ENCODE measurements at regions not wholly inside any gene's neighbourhood (a gene's known extent, or its start where the extent isn't known, plus 50 kb on each side); places are given as distances from the start of the nearest gene placed in this dataset.
"Not testable (repeated sequence)": the region's sequence is repeated elsewhere in the genome, so short reads cannot be mapped to it uniquely, and the experiment has no call there.

DNA sequence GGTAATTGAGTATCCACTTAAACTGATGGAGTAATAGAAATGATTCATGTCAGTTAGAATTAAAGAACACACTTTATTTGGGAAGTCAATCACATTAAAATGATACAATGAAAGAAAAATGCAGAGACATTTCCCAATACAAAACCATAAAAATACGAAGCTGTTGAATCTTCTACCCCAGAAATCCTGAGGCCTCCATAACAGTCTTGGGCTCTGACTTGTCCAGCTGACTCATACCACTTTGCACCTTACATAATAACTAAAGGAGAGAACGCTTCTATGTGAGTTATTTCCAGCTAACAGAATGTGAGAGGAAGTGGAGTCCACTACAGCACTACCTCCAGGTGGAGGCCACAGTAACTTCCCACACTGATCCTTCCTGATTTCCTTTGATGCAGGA is 305.0 kb downstream of the MRPS30 start:
- H3K27ac Mint-ChIP-seq: no peak overlapping the region

DNA sequence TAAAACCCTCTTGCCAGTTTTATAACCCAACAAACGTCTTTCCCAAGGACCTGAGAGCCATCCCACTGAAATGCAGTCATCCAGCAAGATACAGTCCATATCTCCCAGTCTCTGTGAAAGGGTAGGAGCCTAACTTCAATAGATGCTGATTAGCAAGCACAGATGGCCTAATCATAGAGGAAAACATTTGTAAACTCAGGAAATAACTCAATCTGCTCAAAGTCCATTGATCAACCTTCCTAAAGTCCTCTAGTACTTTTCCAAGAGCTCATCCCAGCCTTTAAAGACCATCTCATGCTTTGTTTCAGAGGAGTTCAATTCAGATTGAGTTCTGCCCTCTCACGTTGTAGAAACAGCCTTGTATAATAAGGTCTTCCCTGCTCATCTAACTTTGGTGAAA is 324.2 kb downstream of the MRPS30 start:
- H3K27me3 Mint-ChIP-seq (ENCODE audit: low read depth): no peaks in the 10 kb centered on the region
- H3K4me3 Mint-ChIP-seq: no peak overlapping the region
- TF ChIP-seq, protein P1, sequence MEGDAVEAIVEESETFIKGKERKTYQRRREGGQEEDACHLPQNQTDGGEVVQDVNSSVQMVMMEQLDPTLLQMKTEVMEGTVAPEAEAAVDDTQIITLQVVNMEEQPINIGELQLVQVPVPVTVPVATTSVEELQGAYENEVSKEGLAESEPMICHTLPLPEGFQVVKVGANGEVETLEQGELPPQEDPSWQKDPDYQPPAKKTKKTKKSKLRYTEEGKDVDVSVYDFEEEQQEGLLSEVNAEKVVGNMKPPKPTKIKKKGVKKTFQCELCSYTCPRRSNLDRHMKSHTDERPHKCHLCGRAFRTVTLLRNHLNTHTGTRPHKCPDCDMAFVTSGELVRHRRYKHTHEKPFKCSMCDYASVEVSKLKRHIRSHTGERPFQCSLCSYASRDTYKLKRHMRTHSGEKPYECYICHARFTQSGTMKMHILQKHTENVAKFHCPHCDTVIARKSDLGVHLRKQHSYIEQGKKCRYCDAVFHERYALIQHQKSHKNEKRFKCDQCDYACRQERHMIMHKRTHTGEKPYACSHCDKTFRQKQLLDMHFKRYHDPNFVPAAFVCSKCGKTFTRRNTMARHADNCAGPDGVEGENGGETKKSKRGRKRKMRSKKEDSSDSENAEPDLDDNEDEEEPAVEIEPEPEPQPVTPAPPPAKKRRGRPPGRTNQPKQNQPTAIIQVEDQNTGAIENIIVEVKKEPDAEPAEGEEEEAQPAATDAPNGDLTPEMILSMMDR (IDR thresholded peaks at IDR 0.05; ENCODE audit: unreplicated experiment): no peak
- H3K9me3 Mint-ChIP-seq: peaks cover 8% of the 10 kb centered on the region
- H3K27ac Mint-ChIP-seq: no peak overlapping the region
- H3K4me1 Mint-ChIP-seq: no peaks in the 10 kb centered on the region
- no peak for DNase-seq (ENCODE audit: low spot score in 2 of 2, unreplicated experiment in 2 of 2)
- H3K36me3 Mint-ChIP-seq: no peaks in the 10 kb centered on the region

More for the DNA sequence above, 305.0 kb downstream of the MRPS30 start:
- peaks cover 18% of the 10 kb centered on the region for H3K9me3 Mint-ChIP-seq
- no peaks in the 10 kb centered on the region for H3K4me1 Mint-ChIP-seq
- no peak overlapping the region for H3K4me3 Mint-ChIP-seq
- TF ChIP-seq, protein P1 (IDR thresholded peaks at IDR 0.05; ENCODE audit: unreplicated experiment): no peak
- no peaks in the 10 kb centered on the region for H3K36me3 Mint-ChIP-seq
- DNase-seq (ENCODE audit: low spot score in 2 of 2, unreplicated experiment in 2 of 2): no peak
- no peaks in the 10 kb centered on the region for H3K27me3 Mint-ChIP-seq (ENCODE audit: low read depth)

DNA sequence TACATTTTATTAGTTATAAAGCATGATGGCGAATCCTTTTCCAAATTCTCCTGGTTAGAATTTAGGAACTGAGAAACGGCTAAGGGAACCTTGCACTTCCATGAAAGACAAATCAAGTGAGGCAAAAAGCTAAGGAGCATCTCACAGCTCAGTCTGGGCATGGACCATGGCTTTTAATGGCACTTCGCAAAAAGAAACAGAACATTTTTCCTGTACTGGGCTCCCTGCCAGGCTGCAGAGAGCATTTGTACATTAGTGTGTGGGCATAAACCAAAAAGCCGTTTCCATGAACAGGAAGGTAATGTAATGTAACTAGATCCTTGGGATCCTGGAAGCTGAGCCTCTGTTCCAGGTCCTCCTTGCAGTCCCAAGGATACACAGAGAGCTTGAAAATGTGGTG is 354.2 kb downstream of the MRPS30 start:
- DNase-seq (ENCODE audit: low spot score in 2 of 2, unreplicated experiment in 2 of 2): no peak
- no peaks in the 10 kb centered on the region for H3K36me3 Mint-ChIP-seq
- peaks cover 20% of the 10 kb centered on the region for H3K9me3 Mint-ChIP-seq
- H3K4me1 Mint-ChIP-seq: no peaks in the 10 kb centered on the region
- TF ChIP-seq, protein P1 (IDR thresholded peaks at IDR 0.05; ENCODE audit: unreplicated experiment): no peak
- no peaks in the 10 kb centered on the region for H3K27me3 Mint-ChIP-seq (ENCODE audit: low read depth)
- H3K27ac Mint-ChIP-seq: no peak overlapping the region
- no peak overlapping the region for H3K4me3 Mint-ChIP-seq

DNA sequence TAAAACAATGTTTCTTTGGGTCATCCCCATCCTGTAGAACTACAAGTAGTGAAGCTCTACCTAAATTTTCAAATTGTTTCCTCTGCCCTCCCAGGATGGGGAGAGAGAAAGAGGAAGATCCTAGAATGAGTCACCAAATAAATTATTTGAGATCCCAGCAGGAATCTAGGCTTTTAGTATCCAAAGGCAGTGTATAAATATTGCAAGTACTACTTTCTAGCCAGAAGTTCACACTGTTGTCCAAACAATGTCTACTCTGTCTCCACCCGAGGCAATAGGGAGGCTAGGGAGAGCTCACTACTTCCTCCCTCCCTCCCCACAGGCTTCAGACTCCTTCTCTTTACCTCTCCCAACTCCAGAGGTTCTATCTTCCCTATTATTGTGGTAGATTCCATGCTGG is 362.8 kb downstream of the MRPS30 start:
- no peak overlapping the region for H3K27ac Mint-ChIP-seq
- H3K4me3 Mint-ChIP-seq: no peak overlapping the region
- no peaks in the 10 kb centered on the region for H3K9me3 Mint-ChIP-seq
- no peaks in the 10 kb centered on the region for H3K36me3 Mint-ChIP-seq
- no peaks in the 10 kb centered on the region for H3K27me3 Mint-ChIP-seq (ENCODE audit: low read depth)
- DNase-seq (ENCODE audit: low spot score in 2 of 2, unreplicated experiment in 2 of 2): no peak
- TF ChIP-seq, protein P1 (IDR thresholded peaks at IDR 0.05; ENCODE audit: unreplicated experiment): no peak
- H3K4me1 Mint-ChIP-seq: no peaks in the 10 kb centered on the region

DNA sequence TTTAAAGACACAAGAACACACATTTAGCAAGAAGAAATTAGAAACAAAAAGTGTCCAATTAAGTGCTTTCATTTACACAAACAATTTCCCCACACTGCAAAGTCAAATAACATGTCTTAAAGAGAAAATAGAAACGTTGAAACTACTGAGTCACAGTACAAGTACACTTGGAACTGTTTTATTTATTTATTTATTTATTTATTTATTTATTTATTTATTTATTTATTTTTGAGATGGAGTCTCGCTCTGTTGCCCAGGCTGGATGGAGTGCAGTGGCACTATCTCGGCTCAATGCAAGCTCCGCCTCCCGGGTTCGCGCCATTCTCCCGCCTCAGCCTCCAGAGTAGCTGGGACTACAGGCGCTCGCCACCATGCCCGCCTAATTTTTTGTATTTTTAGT is 363.9 kb downstream of the MRPS30 start:
- not testable (repeated sequence) for DNase-seq (ENCODE audit: low spot score in 2 of 2, unreplicated experiment in 2 of 2); H3K9me3 Mint-ChIP-seq; H3K4me3 Mint-ChIP-seq; H3K36me3 Mint-ChIP-seq; H3K27ac Mint-ChIP-seq; H3K27me3 Mint-ChIP-seq (ENCODE audit: low read depth); H3K4me1 Mint-ChIP-seq

DNA sequence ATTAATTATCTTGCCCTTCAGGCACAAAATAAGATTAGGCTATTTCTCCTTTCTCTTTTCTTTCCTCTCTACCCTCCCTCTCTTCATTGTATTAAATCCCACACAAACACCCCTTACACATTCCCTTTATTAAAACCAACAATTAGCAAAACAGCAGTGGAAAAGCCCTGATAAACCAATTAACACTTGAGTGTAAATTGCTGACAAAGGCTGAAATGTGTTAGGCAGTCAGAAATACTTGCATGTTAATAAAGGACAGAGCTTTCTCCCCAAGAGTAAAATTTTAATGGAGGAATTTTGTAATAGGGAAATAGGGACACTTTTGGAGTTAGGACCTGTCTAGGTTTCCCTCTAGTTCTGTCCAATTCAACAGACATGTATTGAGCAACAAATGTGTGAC is 370.9 kb downstream of the MRPS30 start:
- Mint-ChIP-seq H3K4me1 (peaks cover 5% of the 10 kb centered on the region), H3K4me3 (no peak overlapping the region), H3K36me3 (no peaks in the 10 kb centered on the region), H3K27me3 (ENCODE audit: low read depth) (no peaks in the 10 kb centered on the region), H3K27ac (no peak overlapping the region), H3K9me3 (no peaks in the 10 kb centered on the region)
- no peak for DNase-seq (ENCODE audit: low spot score in 2 of 2, unreplicated experiment in 2 of 2)
- TF ChIP-seq, protein P1 (IDR thresholded peaks at IDR 0.05; ENCODE audit: unreplicated experiment): no peak
